PC-9 (cell line): ENCODE measurements at regions not wholly inside any gene's neighbourhood (a gene's known extent, or its start where the extent isn't known, plus 50 kb on each side); places are given as distances from the start of the nearest gene placed in this dataset.
"Not testable (repeated sequence)": the region's sequence is repeated elsewhere in the genome, so short reads cannot be mapped to it uniquely, and the experiment has no call there.

Experiments
- BruUV-seq: library from RNA; stranded (reverse); fragments of 400-500 nt; replicated peaks from 2 replicates; lab custom pipeline; 2021; lab: Mats Ljungman, UMichigan
- CTCF ChIA-PET: fragments of 300-600 bp; sonication (Branson Sonifier 250); formaldehyde crosslinking; loops from one replicate; lab custom pipeline; 2022; ENCODE audit warnings: antibody characterized with exemption; lab: Charles Lee
- POLR2A ChIA-PET: fragments of 300-600 bp; sonication (Branson Sonifier 250); formaldehyde crosslinking; loops from one replicate; lab custom pipeline; 2022; ENCODE audit warnings: antibody characterized with exemption; ENCODE audit not compliant: unreplicated experiment; lab: Charles Lee
- DNase-seq, 2 experiments: peaks; one replicate each; pipeline versions ENCODE4 v3.0.0 to v3.0.0-alpha.2; 2015 to 2022; ENCODE audit warnings: mixed read lengths in 1 of 2
- H2AFZ ChIP-seq: fragments of 200-600 bp; sonication (generic); 2 replicates; pipeline ENCODE4 v1.8.1; 2017; ENCODE audit warnings: antibody characterized with exemption
- H3F3A ChIP-seq: fragments of 200-600 bp; sonication (generic); 2 replicates; pipeline ENCODE4 v1.8.1; 2017; ENCODE audit warnings: antibody characterized with exemption, mild to moderate bottlenecking, low read depth; ENCODE audit not compliant: insufficient read depth
- H3K27ac ChIP-seq: fragments of 200-600 bp; sonication (generic); 2 replicates; pipeline ENCODE4 v1.6.1; 2016; ENCODE audit warnings: mixed run types
- H3K27me3 ChIP-seq: fragments of 200-600 bp; sonication (generic); 2 replicates; pipeline ENCODE4 v1.6.1; 2016; ENCODE audit warnings: low read depth, mixed run types; ENCODE audit not compliant: insufficient read depth
- H3K36me3 ChIP-seq: fragments of 200-600 bp; sonication (generic); 2 replicates; pipeline ENCODE4 v1.6.1; 2016; ENCODE audit warnings: low read depth, mixed run types
- H3K4me1 ChIP-seq: fragments of 200-600 bp; sonication (generic); replicated peaks from 2 replicates; pipeline ENCODE4 v1.6.1; 2016; ENCODE audit warnings: mixed run types; ENCODE audit not compliant: insufficient read depth
- H3K4me2 ChIP-seq: fragments of 200-600 bp; sonication (generic); 2 replicates; pipeline ENCODE4 v1.6.1; 2017; ENCODE audit warnings: mixed run types
- H3K4me3 ChIP-seq: fragments of 200-600 bp; sonication (generic); 2 replicates; pipeline ENCODE4 v1.6.1; 2016; ENCODE audit warnings: mixed run types
- H3K79me2 ChIP-seq: fragments of 200-600 bp; sonication (generic); 2 replicates; pipeline ENCODE4 v1.6.1; 2017; ENCODE audit warnings: low read depth, mixed run types
- H3K9me2 ChIP-seq: fragments of 200-600 bp; sonication (generic); 2 replicates; pipeline ENCODE4 v1.8.1; 2017; ENCODE audit warnings: mild to moderate bottlenecking; ENCODE audit not compliant: insufficient read depth
- H3K9me3 ChIP-seq: fragments of 200-600 bp; sonication (generic); 2 replicates; pipeline ENCODE4 v1.8.1; 2016; ENCODE audit warnings: low read depth; ENCODE audit not compliant: insufficient read depth
- H4K20me1 ChIP-seq: fragments of 200-600 bp; sonication (generic); 2 replicates; pipeline ENCODE4 v1.8.1; 2017; ENCODE audit not compliant: insufficient read depth
- EZH2 ChIP-seq: fragments of 200-600 bp; sonication (generic); IDR thresholded peaks from 2 replicates; pipeline ENCODE4 v1.8.0; 2017; ENCODE audit warnings: antibody characterized with exemption, low read depth
- intact Hi-C: fragments of 100-400 bp; cut with micrococcal nuclease; formaldehyde crosslinking; loops from one replicate; pipeline ENCODE4 v1.10.0; 2022; ENCODE audit not compliant: unreplicated experiment
- TF ChIP-seq, protein P1 (sequence below): fragments of 200-600 bp; sonication (generic); conservative IDR thresholded peaks from 2 replicates; pipeline ENCODE4 v1.6.1; 2017; ENCODE audit warnings: mixed run types, antibody characterized with exemption, mild to moderate bottlenecking, moderate library complexity

DNA sequence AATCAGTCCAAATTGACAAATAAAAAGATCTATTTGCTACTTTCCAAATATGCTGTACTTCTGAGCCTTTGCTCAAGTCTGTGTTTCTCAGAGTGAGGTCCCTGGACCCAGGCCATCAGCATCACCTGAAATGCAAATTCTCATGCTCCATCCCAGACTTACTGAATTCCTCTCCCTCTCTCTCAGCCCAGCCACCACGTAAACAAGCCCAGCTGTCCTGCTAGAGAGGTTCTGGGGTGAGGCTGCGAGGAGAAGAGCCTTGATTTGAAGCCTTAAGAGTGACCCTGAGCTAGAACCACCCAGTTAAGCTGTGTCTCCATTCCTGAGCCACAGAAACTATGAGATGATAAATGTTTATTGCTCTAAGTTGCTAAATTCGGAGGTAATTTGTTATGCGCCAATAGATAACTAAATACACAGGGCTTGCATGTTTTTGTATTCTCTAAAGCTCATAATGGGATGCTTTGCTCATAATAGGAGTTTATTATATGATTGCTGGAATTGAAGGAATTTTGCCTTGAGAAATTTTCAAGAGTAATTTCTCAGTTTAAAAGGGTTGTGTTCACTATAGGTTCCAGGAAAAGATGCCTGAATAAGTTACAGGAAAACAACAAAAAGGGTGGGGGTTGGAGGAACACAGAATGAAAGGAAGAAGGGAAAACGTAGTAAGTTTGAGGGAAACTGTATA, 98.9 kb upstream of the SPATA31D4 start:
- Histone ChIP-seq H3K27me3 (no peaks in the 10 kb centered on the region), H3K4me2 (no peak overlapping the region), H3K27ac (no peak overlapping the region), H2AFZ (no peak overlapping the region), H3K4me3 (no peak overlapping the region), H3K36me3 (no peaks in the 10 kb centered on the region), H3K9me3 (no peaks in the 10 kb centered on the region; the same call in 1 of the 2 replicates), H3K9me2 (no peaks in the 10 kb centered on the region), H4K20me1 (no peaks in the 10 kb centered on the region), H3F3A (peaks cover 23% of the 10 kb centered on the region; the same call in 1 of the 2 replicates), H3K79me2 (no peaks in the 10 kb centered on the region), H3K4me1 (peaks cover 37% of the 10 kb centered on the region)
- no TSS peak for BruUV-seq
- ChIA-PET CTCF (no interaction called here), POLR2A (no interaction called here)
- no peak for DNase-seq
- intact Hi-C loops = no loop called here
- TF ChIP-seq, protein P1, sequence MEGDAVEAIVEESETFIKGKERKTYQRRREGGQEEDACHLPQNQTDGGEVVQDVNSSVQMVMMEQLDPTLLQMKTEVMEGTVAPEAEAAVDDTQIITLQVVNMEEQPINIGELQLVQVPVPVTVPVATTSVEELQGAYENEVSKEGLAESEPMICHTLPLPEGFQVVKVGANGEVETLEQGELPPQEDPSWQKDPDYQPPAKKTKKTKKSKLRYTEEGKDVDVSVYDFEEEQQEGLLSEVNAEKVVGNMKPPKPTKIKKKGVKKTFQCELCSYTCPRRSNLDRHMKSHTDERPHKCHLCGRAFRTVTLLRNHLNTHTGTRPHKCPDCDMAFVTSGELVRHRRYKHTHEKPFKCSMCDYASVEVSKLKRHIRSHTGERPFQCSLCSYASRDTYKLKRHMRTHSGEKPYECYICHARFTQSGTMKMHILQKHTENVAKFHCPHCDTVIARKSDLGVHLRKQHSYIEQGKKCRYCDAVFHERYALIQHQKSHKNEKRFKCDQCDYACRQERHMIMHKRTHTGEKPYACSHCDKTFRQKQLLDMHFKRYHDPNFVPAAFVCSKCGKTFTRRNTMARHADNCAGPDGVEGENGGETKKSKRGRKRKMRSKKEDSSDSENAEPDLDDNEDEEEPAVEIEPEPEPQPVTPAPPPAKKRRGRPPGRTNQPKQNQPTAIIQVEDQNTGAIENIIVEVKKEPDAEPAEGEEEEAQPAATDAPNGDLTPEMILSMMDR = no peak
- TF ChIP-seq EZH2 = no peak

DNA sequence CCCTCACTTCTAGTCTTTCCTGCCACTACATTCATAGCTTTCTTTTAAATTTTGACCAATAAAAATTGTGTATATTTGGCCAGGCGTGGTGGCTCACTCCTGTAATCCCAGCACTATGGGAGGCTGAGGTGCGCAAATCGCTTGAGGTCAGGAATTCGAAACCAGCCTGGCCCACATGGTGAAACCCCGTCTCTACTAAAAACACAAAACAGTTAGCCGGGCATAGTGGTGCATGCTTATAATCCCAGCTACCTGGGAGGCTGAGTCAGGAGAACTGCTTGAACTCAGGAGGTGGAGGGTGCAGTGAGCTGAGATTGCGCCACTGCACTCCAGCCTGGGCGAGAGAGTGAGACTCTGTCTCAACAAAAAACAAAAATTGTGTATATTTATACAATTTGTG, 97.8 kb upstream of the SPATA31D4 start:
- H3K79me2 ChIP-seq, H3K4me2 ChIP-seq, BruUV-seq, H3K9me2 ChIP-seq, intact Hi-C loops, H3K27ac ChIP-seq, H3K36me3 ChIP-seq, DNase-seq, CTCF ChIA-PET, H4K20me1 ChIP-seq, POLR2A ChIA-PET, H3K27me3 ChIP-seq, H3K4me3 ChIP-seq, H2AFZ ChIP-seq, H3K9me3 ChIP-seq: not testable (repeated sequence)
- Histone ChIP-seq H3K4me1 (peaks cover 26% of the 10 kb centered on the region), H3F3A (peaks cover 14% of the 10 kb centered on the region; the same call in 1 of the 2 replicates)

DNA sequence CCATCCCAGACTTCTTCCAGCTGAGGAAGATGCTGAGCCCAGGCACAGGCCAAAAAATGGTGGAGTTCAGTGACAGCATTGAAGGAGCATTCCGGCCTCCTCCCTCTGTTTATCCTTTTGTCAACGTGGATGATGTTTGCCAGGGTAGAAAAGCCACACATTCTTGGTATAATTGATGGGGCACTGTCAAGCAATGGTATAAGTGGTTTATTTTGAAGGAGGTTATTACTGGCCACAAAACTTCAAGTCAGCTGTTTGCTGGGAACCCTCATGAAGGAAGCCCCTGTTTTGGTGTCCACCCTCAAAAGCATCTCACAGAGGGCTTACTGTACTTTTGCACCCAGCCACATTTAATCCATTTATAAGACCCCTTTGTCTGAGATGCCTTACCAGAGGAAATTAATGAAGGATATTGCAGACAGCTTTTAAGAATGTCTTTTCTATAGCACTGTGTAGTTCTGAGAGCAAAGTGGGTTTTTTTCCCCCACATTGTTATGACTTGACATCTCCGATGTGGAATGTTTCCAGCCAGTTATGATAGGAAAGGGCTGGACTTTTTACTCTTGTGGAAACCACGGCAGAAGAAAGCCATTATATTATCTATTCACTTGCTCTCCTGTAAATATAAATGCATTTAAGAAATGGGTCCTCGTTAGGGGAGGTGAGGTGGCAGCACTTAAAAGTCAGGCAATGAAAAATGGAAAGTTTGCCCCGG, 95.5 kb upstream of the SPATA31D4 start:
- TF ChIP-seq, protein P1 = no peak
- TF ChIP-seq EZH2 = no peak
- peaks cover 3% of the 10 kb centered on the region; the same call in 1 of the 2 replicates for H3F3A ChIP-seq
- H3K79me2 ChIP-seq = no peaks in the 10 kb centered on the region
- no peaks in the 10 kb centered on the region for H3K9me2 ChIP-seq
- no TSS peak for BruUV-seq
- no peaks in the 10 kb centered on the region for H3K36me3 ChIP-seq
- DNase-seq = no peak
- H3K27me3 ChIP-seq = no peaks in the 10 kb centered on the region
- H3K4me2 ChIP-seq = no peak overlapping the region
- POLR2A ChIA-PET = no interaction called here
- intact Hi-C loops = no loop called here
- no peaks in the 10 kb centered on the region for H4K20me1 ChIP-seq
- peaks cover 9% of the 10 kb centered on the region for H3K4me1 ChIP-seq
- no peak overlapping the region for H3K4me3 ChIP-seq
- no peak overlapping the region for H3K27ac ChIP-seq
- H2AFZ ChIP-seq = no peak overlapping the region
- H3K9me3 ChIP-seq = no peaks in the 10 kb centered on the region
- CTCF ChIA-PET = no interaction called here
